ENCODE measurements at regions not wholly inside any gene's neighbourhood (a gene's known extent, or its start where the extent isn't known, plus 50 kb on each side); places are given as distances from the start of the nearest gene placed in this dataset.

GRCh38 chr22:45096256-45096907 is 67.3 kb upstream of the NUP50 start:
- peak; percentile 75 for FAIRE-seq

DNA sequence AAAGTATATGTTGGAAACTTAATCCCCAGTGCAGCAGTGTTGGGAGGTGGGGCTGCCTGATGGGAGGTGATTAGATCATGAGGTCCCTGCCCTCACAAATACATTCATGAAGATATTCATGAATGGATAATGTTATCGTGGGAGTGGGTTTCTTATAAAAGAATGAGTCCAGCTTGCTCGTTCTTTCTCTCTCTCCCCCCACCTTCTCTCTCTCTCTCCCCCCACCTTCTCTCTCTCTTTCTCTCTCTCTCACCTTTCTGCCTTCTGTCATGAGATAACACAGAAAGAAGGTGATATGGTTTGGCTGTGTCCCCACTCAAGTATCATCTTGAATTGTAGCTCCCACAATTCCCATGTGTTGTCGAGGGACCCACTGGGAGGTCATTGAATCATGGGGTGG is 66.7 kb upstream of the NUP50 start:
- no peak for FAIRE-seq

- FAIRE-seq: no peak
Measured at GRCh38 chr22:45098056-45098455, 65.7 kb upstream of the NUP50 start.

GRCh38 chr22:45099961-45100360 is 63.8 kb upstream of the NUP50 start:
- FAIRE-seq: no peak

DNA sequence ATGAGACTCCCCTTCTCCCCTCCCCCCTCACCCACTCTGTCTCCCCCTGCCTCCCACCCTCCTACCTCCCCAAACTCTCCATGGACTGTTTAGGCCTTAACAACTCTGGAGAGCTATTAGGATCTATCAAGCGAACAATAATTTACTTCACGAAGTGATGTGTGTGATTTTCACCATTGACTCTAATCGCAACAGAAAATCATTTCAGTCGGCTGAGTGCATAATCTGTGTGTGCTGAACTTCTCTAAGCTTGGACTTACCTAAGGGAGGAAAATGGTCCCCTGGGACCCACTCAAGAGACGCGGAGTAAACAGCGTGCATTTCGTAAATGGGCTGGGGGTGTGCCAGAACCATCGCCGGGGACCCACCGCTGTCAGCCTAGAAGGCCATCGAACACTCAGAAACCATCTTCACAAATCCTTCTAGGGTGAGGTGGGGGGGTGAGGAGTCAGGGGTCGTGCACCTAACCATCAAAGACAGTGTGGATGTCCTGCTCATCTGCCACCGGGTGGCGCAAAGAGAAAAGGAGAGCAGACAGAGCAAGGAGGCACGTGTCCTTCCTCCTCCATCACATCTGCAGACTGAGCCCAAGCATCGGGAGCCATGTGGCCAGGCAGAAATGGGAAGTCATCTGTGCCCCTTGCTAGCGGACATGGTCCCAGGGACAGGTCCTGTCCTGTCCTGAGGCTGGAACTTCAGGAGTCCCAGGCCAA is 62.1 kb upstream of the NUP50 start:
- FAIRE-seq: no peak

DNA sequence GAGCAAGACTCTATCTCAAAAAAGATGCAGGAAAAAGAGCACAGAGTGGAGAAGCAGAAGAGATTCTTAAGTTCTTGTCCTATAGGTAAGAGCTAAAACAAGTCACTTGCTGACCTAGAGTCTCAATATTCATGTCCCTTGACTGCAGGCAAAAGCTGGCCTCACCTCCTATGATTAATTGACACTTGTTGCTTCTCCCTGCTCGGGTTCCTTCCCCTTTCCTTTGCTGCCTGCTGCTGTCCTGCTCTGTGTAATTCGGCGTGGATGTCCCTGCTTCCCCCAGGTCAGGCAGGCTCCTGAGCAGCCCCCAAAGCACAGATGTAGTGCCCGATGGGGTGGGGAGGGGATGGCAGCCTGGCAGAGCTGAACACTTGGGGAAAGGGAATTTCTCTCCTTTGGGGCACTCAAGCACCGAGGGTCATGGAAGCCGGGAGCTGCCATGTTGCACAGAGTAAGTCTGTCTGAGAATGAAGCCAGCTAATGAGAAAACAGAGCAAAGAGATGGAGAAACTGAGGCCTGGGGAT is 60.8 kb upstream of the NUP50 start:
- no peak for FAIRE-seq

GRCh38 chr22:45103756-45104155 is 60.0 kb upstream of the NUP50 start:
- no peak for FAIRE-seq

DNA sequence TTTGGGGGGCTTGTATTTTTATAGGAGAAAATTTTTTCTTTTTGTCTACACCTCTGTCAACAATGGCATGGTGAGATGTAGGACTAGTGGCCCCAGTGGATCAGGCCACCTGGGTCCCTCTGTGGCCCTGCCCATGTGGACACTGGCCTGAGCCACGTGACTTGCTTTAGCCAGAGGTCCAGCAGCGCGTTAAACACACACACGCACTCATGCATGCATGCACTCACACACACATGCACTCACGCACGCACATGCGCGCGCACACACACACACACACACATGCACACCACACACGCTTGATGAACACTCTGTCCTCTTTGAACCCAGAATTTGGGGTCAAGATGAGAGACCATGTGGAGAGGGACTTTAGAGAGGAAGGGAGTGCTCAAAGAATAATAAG is 59.4 kb upstream of the NUP50 start:
- FAIRE-seq: no peak

DNA sequence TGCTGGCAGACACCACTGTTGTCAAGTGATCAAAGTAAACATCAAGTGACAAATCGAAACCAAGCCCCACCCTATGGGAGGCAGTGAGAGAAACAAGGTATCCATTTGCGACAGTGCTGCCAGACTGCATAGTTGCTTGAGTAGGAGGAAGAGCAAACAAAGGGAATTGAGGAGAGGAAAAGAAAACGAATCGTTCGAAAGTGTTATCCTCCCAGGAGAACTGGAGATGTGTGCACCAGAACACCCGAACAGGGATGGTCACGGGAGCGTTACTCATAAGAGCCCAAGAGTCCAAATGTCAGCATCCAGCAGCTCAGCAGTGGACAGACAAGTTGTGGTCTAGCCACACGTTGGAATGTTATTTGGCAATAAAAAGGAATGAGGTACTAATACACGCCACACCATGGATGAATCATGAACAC is 58.4 kb upstream of the NUP50 start:
- no peak for FAIRE-seq

DNA sequence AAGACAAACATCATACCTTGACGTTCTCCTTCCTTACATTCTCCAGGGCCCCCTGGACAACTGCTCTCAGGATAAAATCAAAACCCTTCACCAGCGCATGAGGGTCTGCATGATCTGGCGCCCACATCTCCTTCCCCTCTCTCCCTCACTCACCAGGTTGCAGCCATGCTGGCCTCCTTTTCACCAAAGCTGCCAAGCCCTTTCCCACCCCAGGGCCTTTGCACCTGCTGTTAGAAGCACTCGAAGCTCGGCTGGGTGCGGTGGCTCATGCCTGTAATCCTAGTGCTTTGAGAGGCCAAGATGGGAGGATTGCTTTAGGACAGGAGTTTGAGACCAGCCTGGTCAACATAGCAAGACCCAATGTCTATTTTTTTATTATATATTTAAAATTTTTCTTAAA is 56.1 kb upstream of the NUP50 start:
- FAIRE-seq: no peak

DNA sequence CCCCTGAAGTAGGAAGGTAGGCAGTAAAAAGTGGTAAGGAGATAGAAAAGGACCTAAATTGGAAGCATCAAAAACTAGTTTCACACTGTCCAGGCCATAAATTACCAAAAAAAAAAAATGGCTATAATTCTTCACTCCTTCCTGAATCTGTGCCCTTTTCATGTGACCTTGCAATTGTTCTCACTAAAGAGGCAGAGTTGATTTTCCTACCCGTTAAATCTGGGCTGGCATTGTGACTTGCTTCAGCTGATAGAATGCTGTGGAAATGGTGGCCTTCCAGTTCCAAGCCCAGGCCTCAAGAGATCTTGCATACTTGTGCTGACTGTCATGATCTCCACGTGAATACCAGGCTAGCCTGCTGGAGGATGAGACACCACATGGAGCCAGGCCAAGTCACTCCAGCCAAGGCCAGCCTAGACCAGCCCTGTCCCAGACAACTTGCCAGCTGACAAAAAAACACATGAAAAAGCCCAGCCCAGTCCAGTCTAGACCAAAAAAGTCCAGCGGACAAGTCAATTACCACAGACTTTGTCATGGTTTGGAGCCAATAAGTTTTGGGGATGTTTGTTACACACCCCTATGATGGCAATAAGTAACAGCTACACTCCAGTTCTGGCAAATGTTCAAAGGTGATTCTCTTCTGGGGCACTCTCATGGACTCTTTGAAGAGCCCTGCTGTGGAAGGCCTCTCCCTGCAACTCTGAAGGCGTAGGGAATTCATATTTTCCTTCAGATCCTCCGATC is 51.4 kb upstream of the NUP50 start:
- no peak for FAIRE-seq
